Lung (tissue), 11 donors: ENCODE measurements at regions not wholly inside any gene's neighbourhood (a gene's known extent, or its start where the extent isn't known, plus 50 kb on each side); places are given as distances from the start of the nearest gene placed in this dataset.

Source experiments
- ATAC-seq: fragments of 200-7000 bp; cut with Tn5 transposase; one replicate; pipeline ENCODE4 v1.9.1; 2020; ENCODE audit warnings: moderate number of reproducible peaks; ENCODE audit not compliant: insufficient read depth, low FRiP score
- DNase-seq, 3 donors: peaks; one replicate each; pipeline ENCODE4 v3.0.0-alpha.2; 2013 to 2017
- H3K27ac ChIP-seq, 2 donors: one replicate each; pipeline ENCODE4 v1.5.1; 2013; ENCODE audit warnings: mild to moderate bottlenecking in 2 of 2, moderate library complexity in 2 of 2, control low read depth in 1 of 2, inconsistent platforms in 1 of 2, low read depth in 1 of 2, low read length in 1 of 2
- H3K27me3 ChIP-seq, 3 donors: one replicate each; pipeline ENCODE4 v1.5.1; 2013; ENCODE audit warnings: low read length in 2 of 3; ENCODE audit not compliant: control insufficient read depth in 3 of 3, insufficient read depth in 3 of 3
- H3K36me3 ChIP-seq, 4 donors: one replicate each; pipeline ENCODE4 v1.5.1; 2013; ENCODE audit warnings: low read length in 4 of 4, mild to moderate bottlenecking in 1 of 4, moderate library complexity in 1 of 4; ENCODE audit not compliant: control insufficient read depth in 4 of 4, insufficient read depth in 4 of 4
- H3K4me1 ChIP-seq, 5 donors: one replicate each; pipeline ENCODE4 v1.5.1; 2013; ENCODE audit warnings: low read length in 5 of 5, mild to moderate bottlenecking in 2 of 5, moderate library complexity in 1 of 5; ENCODE audit not compliant: control insufficient read depth in 5 of 5, insufficient read depth in 5 of 5
- H3K4me3 ChIP-seq: one replicate; pipeline ENCODE4 v1.5.1; 2013; ENCODE audit warnings: mild to moderate bottlenecking, control low read depth, moderate library complexity
- H3K9ac ChIP-seq, 2 donors: one replicate each; pipeline ENCODE4 v1.5.1; 2013; ENCODE audit warnings: low read length in 2 of 2, control low read depth in 1 of 2; ENCODE audit not compliant: insufficient read depth in 1 of 2
- H3K9me3 ChIP-seq, 4 donors: one replicate each; pipeline ENCODE4 v1.5.1; 2013; ENCODE audit warnings: low read length in 3 of 4, mild to moderate bottlenecking in 1 of 4, moderate library complexity in 1 of 4; ENCODE audit not compliant: control insufficient read depth in 4 of 4, insufficient read depth in 3 of 4
- CTCF ChIP-seq: IDR thresholded peaks from 2 replicates; pipeline ENCODE4 v1.5.1; 2012; ENCODE audit warnings: mild to moderate bottlenecking; ENCODE audit errors: control extremely low read depth, extremely low read depth
- WGBS, 2 donors: extraction: QIAGEN DNeasy Blood & Tissue Kit; methylation state at CpG; one replicate each; pipeline ENCODE4 v1.1.7; 2013; 5-methylcytosine and 5-hydroxymethylcytosine counted together
- donor health status: control.
- donor health status: control.
- donor health status: Bipolar disorder and iron deficiency.
- donor health status: healthy.
- donor health status: DM: yes; HTN: yes; CAD: no.

- Histone ChIP-seq H3K27ac (no peak overlapping the region), H3K27me3 (peaks cover 5 to 6% (median 6%) of the 10 kb centered on the region in 3 donors)
- WGBS, 2 donors = 72 to 92% methylated on average over 2 of the region's 2 CpGs
Observed at GRCh38 chr19:30651691-30652090, 279.5 kb downstream of the ZNF536 start.

GRCh38 chr19:30651066-30651465 is 278.9 kb downstream of the ZNF536 start:
- WGBS, 2 donors = 59 to 63% methylated on average over 10 of the region's 10 CpGs
- Histone ChIP-seq H3K4me1 (peaks cover 0 to 4% (median 0%) of the 10 kb centered on the region in 5 donors), H3K9me3 (peaks cover 0 to 2% (median 0%) of the 10 kb centered on the region in 4 donors), H3K9ac (no peak overlapping the region), H3K27ac (no peak overlapping the region), H3K27me3 (peaks cover 5 to 11% (median 6%) of the 10 kb centered on the region in 3 donors), H3K4me3 (no peak overlapping the region), H3K36me3 (no peaks in the 10 kb centered on the region)
- DNase-seq (no peak), ATAC-seq (no peak)
- no peak for TF ChIP-seq CTCF

More at GRCh38 chr19:30651691-30652090, 279.5 kb downstream of the ZNF536 start:
- no peak overlapping the region for H3K9ac ChIP-seq
- ATAC-seq = no peak
- H3K4me3 ChIP-seq = no peak overlapping the region
- TF ChIP-seq CTCF = no peak
- H3K9me3 ChIP-seq = no peaks in the 10 kb centered on the region
- peaks cover 0 to 4% (median 0%) of the 10 kb centered on the region in 5 donors for H3K4me1 ChIP-seq
- no peaks in the 10 kb centered on the region for H3K36me3 ChIP-seq
- DNase-seq = no peak

- peak; percentile 57 for TF ChIP-seq CTCF
- peaks cover 0 to 2% (median 0%) of the 10 kb centered on the region in 4 donors for H3K9me3 ChIP-seq
- H3K36me3 ChIP-seq = no peaks in the 10 kb centered on the region
- DNase-seq = peak; percentile 70 to 87 (median 87)
- peaks cover 5 to 11% (median 6%) of the 10 kb centered on the region in 3 donors for H3K27me3 ChIP-seq
- H3K9ac ChIP-seq = no peak overlapping the region
- H3K4me3 ChIP-seq = no peak overlapping the region
- no peak overlapping the region for H3K27ac ChIP-seq
- ATAC-seq = no peak
- peaks cover 0 to 4% (median 0%) of the 10 kb centered on the region in 5 donors for H3K4me1 ChIP-seq
- 18% methylated on average over 9 of the region's 9 CpGs for WGBS, 2 donors
Observed at GRCh38 chr19:30649934-30650614, 277.9 kb downstream of the ZNF536 start.
